SK-N-SH (cell line): ENCODE measurements at regions not wholly inside any gene's neighbourhood (a gene's known extent, or its start where the extent isn't known, plus 50 kb on each side); places are given as distances from the start of the nearest gene placed in this dataset.

ENCODE experiments used
- EP300 ChIP-seq, 2 experiments: IDR thresholded peaks; 2 replicates each; pipeline versions ENCODE4 v1.4.0 to v1.6.1; 2012; ENCODE audit warnings: borderline replicate concordance in 1 of 2, low read depth in 1 of 2, low read length in 1 of 2
- EZH2phosphoT487 ChIP-seq: fragments of 200-600 bp; sonication (generic); IDR thresholded peaks from 2 replicates; pipeline ENCODE4 v1.6.1; 2017; ENCODE audit warnings: low read depth, mixed run types, mild to moderate bottlenecking, antibody characterized with exemption, moderate library complexity, borderline replicate concordance
- FOXM1 ChIP-seq: IDR thresholded peaks from 2 replicates; pipeline ENCODE4 v1.4.0; 2012; ENCODE audit warnings: low read depth, mild to moderate bottlenecking
- NFIC ChIP-seq: IDR thresholded peaks from 2 replicates; pipeline ENCODE4 v1.4.0; 2012; ENCODE audit warnings: borderline replicate concordance
- POLR2AphosphoS5 ChIP-seq: IDR thresholded peaks from 2 replicates; pipeline ENCODE4 v1.6.1; 2012; ENCODE audit warnings: low read depth, low read length
- SIN3A ChIP-seq: IDR thresholded peaks from 2 replicates; pipeline ENCODE4 v1.6.1; 2012; ENCODE audit warnings: low read depth, mild to moderate bottlenecking, low read length, moderate library complexity, borderline replicate concordance
- SMC3 ChIP-seq: IDR thresholded peaks from 2 replicates; pipeline ENCODE4 v1.6.1; 2012; ENCODE audit warnings: low read depth, low read length, improper control_type of control experiment
- TCF12 ChIP-seq: IDR thresholded peaks from 2 replicates; pipeline ENCODE4 v1.4.0; 2012
- TF ChIP-seq, protein P1 (sequence below): fragments of 200-600 bp; sonication (generic); IDR thresholded peaks from 2 replicates; pipeline ENCODE4 v1.6.1; 2017; ENCODE audit warnings: antibody characterized with exemption, mild to moderate bottlenecking, moderate library complexity
- TF ChIP-seq, protein P2 (sequence below): IDR thresholded peaks from 2 replicates; pipeline ENCODE4 v1.4.0; 2012; ENCODE audit warnings: low read depth, borderline replicate concordance
- TF ChIP-seq, protein P3 (sequence below): fragments of 150-350 bp; IDR thresholded peaks from 2 replicates; pipeline ENCODE4 v1.6.1; 2017; ENCODE audit warnings: antibody characterized with exemption, low read length, low read depth, borderline replicate concordance

DNA sequence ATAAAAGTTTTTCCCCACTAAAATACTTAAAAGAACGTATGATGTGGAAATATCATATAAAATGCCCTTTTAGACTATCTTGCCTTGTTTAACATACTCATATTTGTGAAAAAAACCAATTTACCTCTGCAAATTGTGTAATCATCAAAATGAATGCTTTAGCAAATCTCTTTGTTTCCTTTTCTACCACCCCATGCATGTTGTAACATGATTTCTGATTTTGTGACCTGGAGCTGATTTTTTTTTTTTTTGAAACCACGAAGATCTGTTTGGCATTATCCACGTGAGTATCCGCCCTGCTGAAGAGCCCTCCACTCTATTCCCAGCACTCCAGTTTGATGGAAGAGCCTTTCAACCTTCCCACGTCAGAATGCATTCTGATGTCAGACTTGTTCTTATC lies 245.8 kb upstream of the NBEA start:
- TF ChIP-seq EP300 (IDR thresholded peaks at IDR 0.05; ENCODE audit: borderline replicate concordance in 1 of 2, low read depth in 1 of 2, low read length in 1 of 2): no peak
- TF ChIP-seq, protein P1, sequence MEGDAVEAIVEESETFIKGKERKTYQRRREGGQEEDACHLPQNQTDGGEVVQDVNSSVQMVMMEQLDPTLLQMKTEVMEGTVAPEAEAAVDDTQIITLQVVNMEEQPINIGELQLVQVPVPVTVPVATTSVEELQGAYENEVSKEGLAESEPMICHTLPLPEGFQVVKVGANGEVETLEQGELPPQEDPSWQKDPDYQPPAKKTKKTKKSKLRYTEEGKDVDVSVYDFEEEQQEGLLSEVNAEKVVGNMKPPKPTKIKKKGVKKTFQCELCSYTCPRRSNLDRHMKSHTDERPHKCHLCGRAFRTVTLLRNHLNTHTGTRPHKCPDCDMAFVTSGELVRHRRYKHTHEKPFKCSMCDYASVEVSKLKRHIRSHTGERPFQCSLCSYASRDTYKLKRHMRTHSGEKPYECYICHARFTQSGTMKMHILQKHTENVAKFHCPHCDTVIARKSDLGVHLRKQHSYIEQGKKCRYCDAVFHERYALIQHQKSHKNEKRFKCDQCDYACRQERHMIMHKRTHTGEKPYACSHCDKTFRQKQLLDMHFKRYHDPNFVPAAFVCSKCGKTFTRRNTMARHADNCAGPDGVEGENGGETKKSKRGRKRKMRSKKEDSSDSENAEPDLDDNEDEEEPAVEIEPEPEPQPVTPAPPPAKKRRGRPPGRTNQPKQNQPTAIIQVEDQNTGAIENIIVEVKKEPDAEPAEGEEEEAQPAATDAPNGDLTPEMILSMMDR: no peak
- TF ChIP-seq, protein P2, sequence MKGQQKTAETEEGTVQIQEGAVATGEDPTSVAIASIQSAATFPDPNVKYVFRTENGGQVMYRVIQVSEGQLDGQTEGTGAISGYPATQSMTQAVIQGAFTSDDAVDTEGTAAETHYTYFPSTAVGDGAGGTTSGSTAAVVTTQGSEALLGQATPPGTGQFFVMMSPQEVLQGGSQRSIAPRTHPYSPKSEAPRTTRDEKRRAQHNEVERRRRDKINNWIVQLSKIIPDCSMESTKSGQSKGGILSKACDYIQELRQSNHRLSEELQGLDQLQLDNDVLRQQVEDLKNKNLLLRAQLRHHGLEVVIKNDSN: no peak
- no peak for TF ChIP-seq SMC3
- TF ChIP-seq, protein P3, sequence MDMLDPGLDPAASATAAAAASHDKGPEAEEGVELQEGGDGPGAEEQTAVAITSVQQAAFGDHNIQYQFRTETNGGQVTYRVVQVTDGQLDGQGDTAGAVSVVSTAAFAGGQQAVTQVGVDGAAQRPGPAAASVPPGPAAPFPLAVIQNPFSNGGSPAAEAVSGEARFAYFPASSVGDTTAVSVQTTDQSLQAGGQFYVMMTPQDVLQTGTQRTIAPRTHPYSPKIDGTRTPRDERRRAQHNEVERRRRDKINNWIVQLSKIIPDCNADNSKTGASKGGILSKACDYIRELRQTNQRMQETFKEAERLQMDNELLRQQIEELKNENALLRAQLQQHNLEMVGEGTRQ: no peak
- TF ChIP-seq SIN3A: no peak
- no peak for TF ChIP-seq POLR2AphosphoS5
- TF ChIP-seq FOXM1: no peak
- no peak for TF ChIP-seq NFIC
- no peak for TF ChIP-seq TCF12
- no peak for TF ChIP-seq EZH2phosphoT487
